SK-N-SH treated with all-trans-retinoic acid at 6 μM for 48 hours (cell line): ENCODE measurements at regions not wholly inside any gene's neighbourhood (a gene's known extent, or its start where the extent isn't known, plus 50 kb on each side); places are given as distances from the start of the nearest gene placed in this dataset.
A peak's percentile ranks its signal among the peaks of the same experiment; 100 is the strongest.

Source experiments
- ATAC-seq: fragments of 200-7000 bp; cut with Tn5 transposase; 3 replicates; pipeline ENCODE4 v1.9.1; 2020; ENCODE audit warnings: mild to moderate bottlenecking, moderate library complexity
- ARNTL ChIP-seq: fragments of 450-650 bp; formaldehyde crosslinking; IDR thresholded peaks from 2 replicates; pipeline ENCODE4 v1.5.0; 2020; ENCODE audit warnings: low read depth, mild to moderate bottlenecking, moderate library complexity, borderline replicate concordance
- BACH2 ChIP-seq: fragments of 250-450 bp; sonication (Bioruptor Pico); IDR thresholded peaks from 2 replicates; pipeline ENCODE4 v1.9.0; 2021; ENCODE audit warnings: mild to moderate bottlenecking, borderline replicate concordance
- CREB5 ChIP-seq: fragments of 250-450 bp; sonication (Bioruptor Pico); IDR thresholded peaks from 2 replicates; pipeline ENCODE4 v1.5.1; 2020; ENCODE audit warnings: low read depth, mild to moderate bottlenecking, moderate library complexity
- CSDC2 ChIP-seq: fragments of 250-450 bp; sonication (Bioruptor Pico); IDR thresholded peaks from 2 replicates; pipeline ENCODE4 v1.5.0; 2020; ENCODE audit warnings: mild to moderate bottlenecking, moderate library complexity
- CSRNP3 ChIP-seq: fragments of 250-450 bp; sonication (Bioruptor Pico); IDR thresholded peaks from 2 replicates; pipeline ENCODE4 v1.5.1; 2021; ENCODE audit warnings: mild to moderate bottlenecking, moderate library complexity
- ESRRG ChIP-seq: fragments of 250-450 bp; sonication (Bioruptor Pico); IDR thresholded peaks from 2 replicates; pipeline ENCODE4 v1.6.1; 2021; ENCODE audit warnings: mild to moderate bottlenecking
- GLIS3 ChIP-seq: fragments of 250-450 bp; sonication (Bioruptor Pico); IDR thresholded peaks from 2 replicates; pipeline ENCODE4 v1.5.0; 2020; ENCODE audit warnings: mild to moderate bottlenecking, moderate library complexity
- ISL1 ChIP-seq: fragments of 250-450 bp; sonication (Bioruptor Pico); IDR thresholded peaks from 2 replicates; pipeline ENCODE4 v2.1.2; 2022; ENCODE audit warnings: mild to moderate bottlenecking, moderate library complexity
- OSR1 ChIP-seq: fragments of 250-450 bp; sonication (Bioruptor Pico); IDR thresholded peaks from 2 replicates; pipeline ENCODE4 v1.8.0; 2022; ENCODE audit warnings: moderate library complexity, mild to moderate bottlenecking, inconsistent platforms
- PATZ1 ChIP-seq: fragments of 250-450 bp; sonication (Bioruptor Pico); IDR thresholded peaks from 2 replicates; pipeline ENCODE4 v1.8.0; 2020; ENCODE audit warnings: mild to moderate bottlenecking, moderate library complexity, borderline replicate concordance
- POU6F1 ChIP-seq: fragments of 250-450 bp; sonication (Bioruptor Pico); IDR thresholded peaks from 2 replicates; pipeline ENCODE4 v1.8.0; 2021; ENCODE audit warnings: low read depth, mild to moderate bottlenecking, moderate library complexity, borderline replicate concordance
- RARB ChIP-seq: fragments of 250-450 bp; sonication (Bioruptor Pico); IDR thresholded peaks from 2 replicates; pipeline ENCODE4 v1.8.0; 2021; ENCODE audit warnings: mild to moderate bottlenecking, moderate library complexity
- SNAI2 ChIP-seq: fragments of 250-450 bp; sonication (Bioruptor Pico); IDR thresholded peaks from 2 replicates; pipeline ENCODE4 v1.5.0; 2020; ENCODE audit warnings: mild to moderate bottlenecking, moderate library complexity
- TCF4 ChIP-seq: fragments of 250-450 bp; sonication (Bioruptor Pico); IDR thresholded peaks from 2 replicates; pipeline ENCODE4 v1.8.0; 2021; ENCODE audit warnings: mild to moderate bottlenecking, moderate library complexity, borderline replicate concordance
- TOX ChIP-seq: fragments of 250-450 bp; sonication (Bioruptor Pico); IDR thresholded peaks from 2 replicates; pipeline ENCODE4 v1.8.0; 2021; ENCODE audit warnings: mild to moderate bottlenecking, moderate library complexity, borderline replicate concordance
- ZC3H10 ChIP-seq: fragments of 250-450 bp; sonication (Bioruptor Pico); IDR thresholded peaks from 2 replicates; pipeline ENCODE4 v1.5.1; 2021; ENCODE audit warnings: mild to moderate bottlenecking, moderate library complexity
- ZFP30 ChIP-seq: fragments of 450-650 bp; formaldehyde crosslinking; IDR thresholded peaks from 2 replicates; pipeline ENCODE4 v1.5.0; 2022; ENCODE audit warnings: mild to moderate bottlenecking, moderate library complexity
- ZNF70 ChIP-seq: fragments of 450-650 bp; formaldehyde crosslinking; IDR thresholded peaks from 2 replicates; pipeline ENCODE4 v1.5.0; 2020; ENCODE audit warnings: mild to moderate bottlenecking, moderate library complexity
- TF ChIP-seq, protein P1 (sequence below): fragments of 250-450 bp; sonication (Bioruptor Pico); IDR thresholded peaks from 2 replicates; pipeline ENCODE4 v1.5.0; 2020; ENCODE audit warnings: mild to moderate bottlenecking, moderate library complexity

DNA sequence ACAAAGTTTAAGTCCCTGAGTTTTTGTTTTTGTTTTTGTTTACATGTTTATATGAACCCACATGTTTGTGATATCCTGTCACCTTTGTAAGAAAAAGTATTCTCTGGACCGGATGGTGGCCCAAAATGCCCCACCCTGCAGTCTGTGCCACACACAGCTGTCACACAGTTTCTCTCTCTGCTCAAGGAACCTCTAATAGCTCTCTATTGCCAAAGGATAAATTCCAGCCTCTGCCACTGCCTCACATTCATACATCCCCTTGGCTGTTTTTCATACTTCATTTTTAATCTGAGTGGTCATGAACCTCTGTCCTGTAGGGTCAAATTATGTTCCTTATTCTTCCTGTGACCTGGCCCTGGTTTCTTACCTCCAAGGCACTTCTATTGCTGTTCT lies 520.3 kb upstream of the CDH5 start:
- TF ChIP-seq PATZ1 (no peak), ZC3H10 (CRISPR knock-in tag) (no peak), BACH2 (CRISPR knock-in tag) (no peak), TOX (CRISPR knock-in tag) (no peak), POU6F1 (CRISPR knock-in tag) (no peak)
- TF ChIP-seq, protein P1, sequence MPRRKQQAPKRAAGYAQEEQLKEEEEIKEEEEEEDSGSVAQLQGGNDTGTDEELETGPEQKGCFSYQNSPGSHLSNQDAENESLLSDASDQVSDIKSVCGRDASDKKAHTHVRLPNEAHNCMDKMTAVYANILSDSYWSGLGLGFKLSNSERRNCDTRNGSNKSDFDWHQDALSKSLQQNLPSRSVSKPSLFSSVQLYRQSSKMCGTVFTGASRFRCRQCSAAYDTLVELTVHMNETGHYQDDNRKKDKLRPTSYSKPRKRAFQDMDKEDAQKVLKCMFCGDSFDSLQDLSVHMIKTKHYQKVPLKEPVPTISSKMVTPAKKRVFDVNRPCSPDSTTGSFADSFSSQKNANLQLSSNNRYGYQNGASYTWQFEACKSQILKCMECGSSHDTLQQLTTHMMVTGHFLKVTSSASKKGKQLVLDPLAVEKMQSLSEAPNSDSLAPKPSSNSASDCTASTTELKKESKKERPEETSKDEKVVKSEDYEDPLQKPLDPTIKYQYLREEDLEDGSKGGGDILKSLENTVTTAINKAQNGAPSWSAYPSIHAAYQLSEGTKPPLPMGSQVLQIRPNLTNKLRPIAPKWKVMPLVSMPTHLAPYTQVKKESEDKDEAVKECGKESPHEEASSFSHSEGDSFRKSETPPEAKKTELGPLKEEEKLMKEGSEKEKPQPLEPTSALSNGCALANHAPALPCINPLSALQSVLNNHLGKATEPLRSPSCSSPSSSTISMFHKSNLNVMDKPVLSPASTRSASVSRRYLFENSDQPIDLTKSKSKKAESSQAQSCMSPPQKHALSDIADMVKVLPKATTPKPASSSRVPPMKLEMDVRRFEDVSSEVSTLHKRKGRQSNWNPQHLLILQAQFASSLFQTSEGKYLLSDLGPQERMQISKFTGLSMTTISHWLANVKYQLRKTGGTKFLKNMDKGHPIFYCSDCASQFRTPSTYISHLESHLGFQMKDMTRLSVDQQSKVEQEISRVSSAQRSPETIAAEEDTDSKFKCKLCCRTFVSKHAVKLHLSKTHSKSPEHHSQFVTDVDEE (CRISPR knock-in tag) = no peak
- peak; percentile 53; the same call in 2 of the 3 replicates for ATAC-seq

DNA sequence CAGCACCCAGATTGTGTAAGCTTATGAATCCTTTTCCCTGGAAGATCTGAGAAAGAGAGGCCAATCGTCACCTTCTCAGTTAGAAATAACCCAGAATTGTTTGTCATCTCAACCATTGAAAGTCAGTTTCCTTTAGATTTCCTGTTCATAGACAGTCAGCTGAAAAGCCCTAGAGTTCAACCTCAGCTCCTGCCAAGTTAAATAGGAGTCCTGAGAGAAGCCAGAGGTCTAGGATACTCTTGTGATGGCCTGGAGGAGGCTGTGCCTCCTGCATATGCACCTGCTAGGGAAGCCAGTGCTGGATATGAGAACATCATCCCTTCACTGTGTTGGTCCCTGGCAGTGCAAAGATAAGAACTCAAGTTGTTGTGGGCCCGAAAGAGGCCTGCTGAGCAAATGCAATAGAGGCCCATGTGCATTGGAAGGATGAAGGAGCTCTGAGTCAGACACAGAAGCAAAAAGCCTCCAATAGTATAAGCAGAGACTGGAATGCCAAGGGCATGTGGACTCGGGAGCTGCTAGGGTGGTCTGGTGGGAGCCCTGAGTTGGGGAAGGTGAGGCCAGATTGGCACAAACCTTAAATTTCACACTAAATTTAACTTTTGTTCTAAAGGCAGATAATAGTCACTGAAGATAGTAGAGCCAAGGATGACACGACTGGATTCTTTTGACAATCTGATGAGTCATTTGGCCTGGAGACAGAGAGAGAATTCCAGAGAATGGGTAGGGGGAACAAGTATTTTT lies 520.9 kb upstream of the CDH5 start:
- peak; percentile 54; the same call in 2 of the 3 replicates for ATAC-seq
- TF ChIP-seq SNAI2 (CRISPR knock-in tag) (no peak), RARB (no peak), GLIS3 (no peak)

DNA sequence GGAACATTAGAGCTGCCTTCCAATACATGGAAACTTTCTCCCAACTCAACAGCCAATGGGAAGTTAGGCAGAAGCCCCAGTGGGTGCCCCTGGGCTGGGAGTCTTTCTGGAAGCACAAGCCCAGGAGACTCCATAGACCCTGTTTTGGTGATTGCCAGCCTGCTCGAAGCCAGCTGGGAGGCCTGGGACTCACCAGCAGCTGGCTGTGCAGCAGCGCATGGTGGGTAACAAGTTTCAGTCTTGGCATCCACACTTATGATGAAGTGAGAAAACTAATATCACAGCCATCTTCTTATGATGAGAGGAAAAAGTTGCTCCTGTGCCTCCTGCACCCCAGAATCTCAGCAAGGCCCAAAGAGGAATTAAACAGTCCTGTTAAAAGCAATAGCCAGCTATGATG lies 522.5 kb upstream of the CDH5 start:
- no peak for ATAC-seq

More for the DNA sequence above, 522.5 kb upstream of the CDH5 start:
- TF ChIP-seq CREB5 (CRISPR knock-in tag) = no peak
- no peak for TF ChIP-seq RARB
- no peak for TF ChIP-seq ISL1 (CRISPR knock-in tag)
- no peak for TF ChIP-seq CSDC2 (CRISPR knock-in tag)
- TF ChIP-seq ZNF70 (CRISPR knock-in tag) = no peak
- no peak for TF ChIP-seq GLIS3
- no peak for TF ChIP-seq POU6F1 (CRISPR knock-in tag)
- TF ChIP-seq ZFP30 (CRISPR knock-in tag) = no peak
- no peak for TF ChIP-seq SNAI2 (CRISPR knock-in tag)
- no peak for TF ChIP-seq BACH2 (CRISPR knock-in tag)
- no peak for TF ChIP-seq OSR1 (CRISPR knock-in tag)
- TF ChIP-seq, protein P1 (CRISPR knock-in tag) = no peak
- TF ChIP-seq ARNTL (CRISPR knock-in tag) = no peak
- no peak for TF ChIP-seq ESRRG (CRISPR knock-in tag)
- TF ChIP-seq TCF4 (CRISPR knock-in tag) = no peak
- TF ChIP-seq CSRNP3 = no peak
